HEK293 (cell line): ENCODE measurements at regions not wholly inside any gene's neighbourhood (a gene's known extent, or its start where the extent isn't known, plus 50 kb on each side); places are given as distances from the start of the nearest gene placed in this dataset.

ENCODE experiments used
- CTCF ChIA-PET: fragments of 350-600 bp; formaldehyde crosslinking; extraction: SDS; loops from one replicate; lab custom pipeline; 2021; ENCODE audit warnings: antibody characterized with exemption; lab: Yijun Ruan, JAX
- POLR2A ChIA-PET: fragments of 300-600 bp; formaldehyde crosslinking; extraction: SDS; loops from one replicate; lab custom pipeline; 2020; ENCODE audit warnings: antibody characterized with exemption, inconsistent platforms; lab: Yijun Ruan, JAX
- H3K27ac ChIP-seq: fragments of 200-500 bp; sonication (Bioruptor generic); 2 replicates; pipeline ENCODE4 v1.5.1; 2014; ENCODE audit warnings: low read depth, low read length, control low read depth, inconsistent platforms; ENCODE audit errors: extremely low read depth
- H3K36me3 ChIP-seq, 2 experiments: fragments of 200-500 bp in 1 of 2; sonication (Bioruptor generic) in 1 of 2; 1 replicate in 1 of 2; 2 replicates in 1 of 2; pipeline ENCODE4 v1.5.1; 2014 to 2017; ENCODE audit warnings: inconsistent platforms in 2 of 2, low read length in 2 of 2; ENCODE audit not compliant: control insufficient read depth in 2 of 2, insufficient read depth in 1 of 2
- H3K4me1 ChIP-seq: fragments of 200-500 bp; sonication (Bioruptor generic); 2 replicates; pipeline ENCODE4 v1.5.1; 2014; ENCODE audit warnings: mild to moderate bottlenecking, low read length, inconsistent platforms; ENCODE audit not compliant: control insufficient read depth, insufficient read depth
- H3K4me3 ChIP-seq: 2 replicates; pipeline ENCODE4 v1.5.1; 2011; ENCODE audit warnings: low read depth, mild to moderate bottlenecking, control low read depth, low read length, moderate library complexity
- H3K9me3 ChIP-seq: fragments of 200-500 bp; sonication (Bioruptor generic); 2 replicates; pipeline ENCODE4 v1.5.1; 2014; ENCODE audit warnings: low read depth, low read length, inconsistent platforms; ENCODE audit not compliant: control insufficient read depth, insufficient read depth
- YY1 ChIP-seq: fragments of 450-650 bp; formaldehyde crosslinking; IDR thresholded peaks from 2 replicates; pipeline ENCODE4 v1.5.1; 2018; ENCODE audit warnings: missing biosample characterization, missing genetic modification characterization
- ZNF24 ChIP-seq: fragments of 450-650 bp; formaldehyde crosslinking; IDR thresholded peaks from 2 replicates; pipeline ENCODE4 v1.5.1; 2016; ENCODE audit warnings: missing biosample characterization, missing genetic modification characterization

- H3K4me3 ChIP-seq = no peak overlapping the region
- no peaks in the 10 kb centered on the region for H3K9me3 ChIP-seq
- H3K27ac ChIP-seq = no peak overlapping the region
- CTCF ChIA-PET = no interaction called here
- H3K36me3 ChIP-seq = no peaks in the 10 kb centered on the region
- H3K4me1 ChIP-seq = no peaks in the 10 kb centered on the region
- POLR2A ChIA-PET = no interaction called here
- TF ChIP-seq ZNF24 (no peak), YY1 (no peak)
- TF ChIP-seq, all 188 proteins: peak for 0
Measured at GRCh38 chr2:10252661-10253060, 50.0 kb upstream of the HPCAL1 start.
